ENCODE measurements at regions not wholly inside any gene's neighbourhood (a gene's known extent, or its start where the extent isn't known, plus 50 kb on each side); places are given as distances from the start of the nearest gene placed in this dataset.

DNA sequence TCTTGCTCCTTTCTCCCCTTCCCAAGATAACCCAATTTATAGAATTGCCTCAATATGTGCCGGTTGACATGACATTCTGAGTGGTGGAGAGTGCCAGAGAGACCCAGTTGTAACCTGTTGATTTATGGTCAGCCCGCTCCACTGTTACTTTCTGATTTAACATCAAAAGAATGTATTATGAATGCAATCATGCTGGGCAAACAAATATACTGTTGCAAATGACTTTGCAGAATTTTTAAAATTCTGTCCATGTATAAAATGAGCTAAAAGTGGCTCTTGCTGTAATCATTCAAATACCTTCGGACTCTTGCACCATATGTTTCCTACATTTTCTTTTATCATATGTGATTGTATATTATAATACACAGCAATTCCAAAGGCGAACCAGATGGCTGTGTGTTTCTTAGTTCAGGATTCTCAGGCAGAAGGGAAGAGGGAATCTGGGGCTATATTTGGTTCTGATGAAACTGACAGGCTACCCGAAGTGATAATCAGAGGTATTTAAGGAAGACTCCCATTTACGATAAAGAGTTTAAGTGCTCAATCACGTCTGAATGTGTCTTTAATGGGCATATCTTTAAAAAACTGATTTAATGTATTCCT lies 131.7 kb downstream of the CLCN4 start:
- no peak for DNase-seq
- intact Hi-C loops (cut with DNase I) = no loop called here

DNA sequence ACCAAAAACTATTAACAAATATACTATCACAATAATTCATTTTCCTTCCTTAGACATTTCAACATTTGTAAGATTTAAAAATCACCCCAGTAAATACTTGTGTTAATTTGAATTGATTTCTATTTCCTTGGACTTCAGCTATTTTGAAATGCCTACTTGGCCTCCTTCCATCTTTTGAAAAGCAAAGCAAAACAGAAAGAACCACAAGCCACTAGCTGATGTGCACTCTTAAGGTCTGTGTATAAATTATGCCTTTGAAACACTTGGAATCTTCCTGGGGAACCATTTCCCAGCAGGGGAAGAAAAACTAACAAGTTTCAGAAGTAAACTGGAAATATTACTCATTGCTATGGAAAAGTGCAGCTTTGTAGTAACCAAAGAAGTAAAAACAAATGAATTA lies 139.8 kb downstream of the CLCN4 start:
- intact Hi-C loops (cut with DNase I) = no loop called here
- DNase-seq = no peak

DNA sequence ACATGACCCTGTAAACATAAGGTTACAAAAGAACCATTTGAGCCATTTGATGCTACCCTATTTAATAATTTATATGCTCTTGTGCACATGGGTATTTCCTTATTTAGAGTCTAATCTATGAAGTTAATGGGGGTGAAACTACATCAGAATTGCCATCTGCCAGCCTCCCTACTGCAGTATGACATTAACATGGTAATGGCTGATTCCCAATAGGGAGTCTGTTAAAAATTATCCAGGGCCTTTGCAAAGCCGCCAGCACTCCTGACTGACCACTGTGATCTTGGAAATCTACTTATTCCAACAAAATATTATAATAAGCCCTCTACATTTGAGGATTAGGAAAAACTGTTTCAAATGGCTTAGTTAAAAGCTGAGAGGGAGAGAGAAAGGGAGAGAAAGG lies 153.7 kb downstream of the CLCN4 start:
- DNase-seq = no peak
- intact Hi-C loops (cut with DNase I) = no loop called here

DNA sequence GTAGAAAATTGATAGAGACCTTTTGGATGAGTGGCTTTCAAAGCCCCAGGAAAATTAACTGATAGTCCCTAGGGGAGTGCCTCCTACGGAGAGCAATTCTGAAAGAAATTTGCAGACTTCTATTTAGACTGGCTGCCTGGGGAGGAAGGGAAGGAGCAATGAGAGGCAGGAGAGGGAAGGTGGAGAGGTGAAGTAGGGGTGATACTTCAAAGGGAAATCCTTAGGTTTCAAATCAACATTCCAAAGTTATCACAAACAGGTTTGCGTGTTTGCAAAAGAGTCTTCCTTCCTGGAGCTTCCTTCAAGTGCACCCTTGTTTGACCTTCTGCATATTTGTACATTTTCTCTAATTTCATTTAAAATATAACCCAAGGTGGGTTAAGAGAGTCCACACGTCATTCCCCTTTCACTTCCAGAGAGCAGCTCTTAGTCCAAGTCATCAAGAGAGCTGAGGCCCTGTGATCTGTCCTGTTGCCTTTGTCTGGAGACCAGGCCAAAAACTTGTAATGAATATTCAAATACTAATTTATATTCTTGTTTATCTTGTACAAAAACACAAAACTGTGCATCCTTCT lies 157.8 kb downstream of the CLCN4 start:
- DNase-seq = no peak
- intact Hi-C loops (cut with DNase I) = no loop called here

DNA sequence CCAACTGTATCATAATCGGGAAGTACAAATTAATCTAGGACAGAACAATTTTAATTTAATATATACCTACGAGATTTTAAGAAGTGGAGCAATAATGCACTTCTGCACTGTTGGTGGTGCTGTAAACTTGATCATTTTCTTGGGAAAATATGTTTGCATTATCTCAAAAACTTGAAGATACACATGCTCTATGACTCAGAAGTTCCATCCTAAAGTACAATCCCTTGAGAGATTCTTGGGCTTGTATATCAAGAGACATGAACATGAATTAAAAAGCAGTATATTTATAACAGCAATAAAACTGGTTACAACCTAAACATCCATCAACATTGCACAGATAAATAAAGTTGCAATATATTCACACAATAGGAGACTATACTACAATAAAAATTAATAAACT lies 168.8 kb downstream of the CLCN4 start:
- intact Hi-C loops (cut with DNase I) = no loop called here
- no peak for DNase-seq

DNA sequence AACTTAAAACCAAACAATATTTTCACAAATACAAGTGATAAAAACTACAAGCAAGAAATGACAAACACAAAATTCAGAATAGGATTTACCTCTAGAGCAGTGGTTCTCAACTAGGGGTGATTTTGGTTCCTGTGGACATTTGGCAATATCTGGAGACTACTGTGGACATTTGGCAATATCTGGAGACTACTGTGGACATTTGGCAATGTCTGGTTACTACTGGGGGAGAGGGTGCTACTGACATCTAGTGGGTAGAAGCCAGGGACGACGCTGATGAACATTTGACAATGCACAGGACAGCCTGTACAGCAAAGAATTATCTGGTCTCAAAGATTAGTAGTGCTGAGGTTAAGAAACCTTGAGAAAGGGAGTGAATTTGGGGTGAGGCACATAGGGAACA lies 169.8 kb downstream of the CLCN4 start:
- intact Hi-C loops (cut with DNase I) = no loop called here
- DNase-seq = peak in 16 of 42 donors; percentile 3 to 48 (median 14)

DNA sequence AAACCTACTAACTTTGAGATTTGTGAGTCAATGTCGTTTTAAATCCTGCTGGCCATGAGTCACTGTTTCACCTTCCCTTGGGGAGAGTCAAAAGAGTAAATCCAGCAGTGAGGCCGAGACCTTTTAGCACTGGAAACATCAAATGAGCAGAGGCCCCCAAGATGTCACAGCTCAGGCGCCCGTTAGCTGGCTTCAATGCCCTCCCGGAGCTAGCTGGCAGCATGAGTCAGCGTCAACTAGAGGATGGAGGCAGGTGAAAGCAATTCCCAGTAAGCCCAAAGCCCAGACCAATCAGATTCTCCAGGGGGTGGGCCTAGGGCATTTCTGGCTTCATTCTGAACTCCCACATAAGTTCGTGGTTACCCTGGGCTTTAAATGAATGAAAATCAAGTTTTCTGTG lies 170.9 kb downstream of the CLCN4 start:
- no peak for DNase-seq

DNA sequence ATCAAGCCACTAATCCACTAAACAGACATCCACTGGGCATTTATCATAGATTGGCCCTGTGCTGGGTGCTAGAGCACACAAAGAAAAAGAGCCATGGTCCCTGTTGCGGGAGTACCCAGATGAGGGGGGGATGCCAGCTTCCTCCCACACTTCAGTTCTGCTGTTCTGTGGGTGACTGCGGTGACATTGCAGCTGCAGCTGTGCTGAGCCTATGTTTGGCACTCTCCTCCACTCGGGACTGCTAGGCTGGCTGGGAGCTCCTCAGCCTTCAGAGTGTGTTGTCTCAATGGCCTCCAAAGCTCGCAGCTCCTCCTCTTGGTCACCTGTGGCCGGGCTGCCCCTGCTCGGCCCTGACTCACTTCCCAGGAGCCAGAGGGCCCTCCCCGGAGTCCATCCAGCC lies 173.2 kb downstream of the CLCN4 start:
- intact Hi-C loops (cut with DNase I) = no loop called here
- DNase-seq = no peak

More for the DNA sequence above, 170.9 kb downstream of the CLCN4 start:
- intact Hi-C loops (cut with DNase I) = no loop called here

DNA sequence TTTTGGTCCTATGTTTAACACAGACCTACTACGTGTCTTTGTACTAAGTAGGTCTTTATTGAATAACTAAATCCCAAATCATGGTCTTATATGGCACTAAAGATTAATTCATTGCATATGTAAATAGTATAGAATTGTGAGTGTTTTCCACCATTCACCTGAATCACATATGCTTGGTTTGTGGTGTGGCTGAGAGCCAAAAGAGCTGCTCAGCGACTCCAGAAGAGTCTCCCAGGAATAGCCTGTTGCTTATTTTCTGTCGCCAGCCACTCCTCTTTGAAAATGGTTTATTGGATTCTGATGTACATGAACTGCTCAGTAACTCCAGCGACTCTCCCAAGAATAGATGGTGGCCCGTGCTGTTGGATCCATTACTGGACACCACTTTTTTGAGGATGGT lies 184.5 kb downstream of the CLCN4 start:
- intact Hi-C loops (cut with DNase I) = no loop called here
- DNase-seq = no peak

DNA sequence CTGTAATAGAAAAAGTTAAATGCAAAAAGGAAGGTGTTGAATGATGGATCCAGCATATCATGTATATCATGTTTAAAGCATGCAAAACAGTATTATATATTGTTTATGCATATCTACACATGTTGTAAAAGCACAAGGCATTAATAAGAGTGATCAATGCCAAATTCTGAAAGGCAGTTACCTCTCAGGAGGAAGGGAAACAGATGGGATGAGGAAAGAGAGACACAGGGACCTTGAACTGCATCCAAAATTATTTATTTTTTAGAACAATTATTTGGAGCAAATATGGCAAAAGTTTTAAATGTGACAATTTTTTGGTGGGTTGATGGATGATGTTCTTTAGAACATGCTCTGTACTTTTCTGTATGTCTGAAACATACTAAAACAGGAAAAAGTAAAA lies 193.4 kb downstream of the CLCN4 start:
- DNase-seq = no peak
- intact Hi-C loops (cut with DNase I) = no loop called here

DNA sequence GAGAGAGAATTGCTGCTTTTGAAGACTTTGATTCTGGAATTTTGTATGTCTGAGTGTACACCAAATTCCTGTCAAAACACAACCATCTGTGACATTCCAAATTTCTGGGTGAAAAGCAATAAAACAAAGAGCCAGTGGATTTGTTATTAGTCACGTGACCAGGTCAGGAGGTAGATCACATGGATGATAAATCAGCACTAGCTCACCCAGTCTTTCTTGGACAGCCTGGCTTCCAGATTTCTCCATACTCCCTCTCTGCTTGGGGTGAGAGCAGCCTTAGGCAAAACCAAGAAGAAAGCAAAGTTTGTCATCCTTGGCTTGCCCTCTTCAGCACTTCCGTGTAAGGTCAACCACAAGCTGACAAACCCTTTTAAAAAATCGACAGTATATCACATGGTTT lies 194.2 kb downstream of the CLCN4 start:
- DNase-seq = no peak
- intact Hi-C loops (cut with DNase I) = no loop called here

DNA sequence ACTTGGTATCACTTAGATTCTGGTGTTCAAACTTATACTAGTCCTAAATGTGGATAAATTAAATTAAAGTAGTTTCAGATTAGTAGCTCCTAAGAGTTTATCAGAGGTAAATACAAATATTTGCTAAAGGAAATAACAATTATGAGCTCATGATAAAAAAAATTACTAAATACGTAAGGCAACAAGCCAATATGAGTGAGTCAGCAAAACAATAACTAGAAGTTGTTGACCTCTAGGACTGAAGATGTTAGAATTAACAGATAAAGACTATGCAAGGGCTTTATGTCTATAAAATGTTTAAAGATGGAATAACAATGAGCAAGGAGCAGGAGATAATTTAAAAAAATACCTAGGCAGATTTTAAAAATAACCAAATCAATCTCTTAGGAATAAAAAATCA lies 195.8 kb downstream of the CLCN4 start:
- no peak for DNase-seq
- intact Hi-C loops (cut with DNase I) = no loop called here

DNA sequence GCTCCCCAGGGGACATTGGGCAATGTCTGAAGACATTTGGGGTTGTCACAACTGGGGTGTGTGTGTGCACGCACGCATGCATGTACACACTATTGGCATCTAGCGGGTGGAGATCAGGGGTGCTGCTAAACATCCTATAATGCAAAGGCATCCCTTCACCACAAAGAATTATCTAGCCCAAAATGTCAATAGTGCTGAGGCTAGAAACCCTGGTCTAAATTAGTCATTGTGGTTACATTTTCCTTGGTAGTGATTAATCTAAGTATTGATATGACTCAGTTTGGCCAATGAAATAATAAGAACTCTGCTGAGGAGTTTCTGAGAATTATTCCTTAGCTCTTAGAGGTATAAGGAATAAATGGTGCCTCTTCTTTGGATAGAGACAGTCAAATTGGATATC lies 200.2 kb downstream of the CLCN4 start:
- no peak for DNase-seq
- intact Hi-C loops (cut with DNase I) = no loop called here

DNA sequence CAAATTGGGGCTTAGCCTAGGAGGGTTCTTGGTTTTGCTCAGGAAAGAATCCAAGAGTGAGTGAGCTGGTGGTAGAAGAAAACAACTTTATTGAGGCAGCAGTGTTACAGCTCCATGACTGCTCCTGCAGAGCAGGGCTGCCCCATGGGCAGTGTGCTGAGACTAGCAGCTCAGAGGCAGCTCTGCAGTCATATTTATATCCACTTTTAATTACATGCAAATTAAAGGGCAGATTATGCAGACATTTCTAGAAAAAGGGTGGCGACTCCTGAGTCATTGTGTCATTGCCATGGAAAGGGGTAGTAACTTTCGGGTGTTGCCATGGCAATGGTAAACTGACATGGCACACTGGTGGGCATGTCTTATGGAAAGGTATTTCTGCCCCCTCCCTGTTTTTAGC lies 202.2 kb downstream of the CLCN4 start:
- no peak for DNase-seq
- intact Hi-C loops (cut with DNase I) = no loop called here

DNA sequence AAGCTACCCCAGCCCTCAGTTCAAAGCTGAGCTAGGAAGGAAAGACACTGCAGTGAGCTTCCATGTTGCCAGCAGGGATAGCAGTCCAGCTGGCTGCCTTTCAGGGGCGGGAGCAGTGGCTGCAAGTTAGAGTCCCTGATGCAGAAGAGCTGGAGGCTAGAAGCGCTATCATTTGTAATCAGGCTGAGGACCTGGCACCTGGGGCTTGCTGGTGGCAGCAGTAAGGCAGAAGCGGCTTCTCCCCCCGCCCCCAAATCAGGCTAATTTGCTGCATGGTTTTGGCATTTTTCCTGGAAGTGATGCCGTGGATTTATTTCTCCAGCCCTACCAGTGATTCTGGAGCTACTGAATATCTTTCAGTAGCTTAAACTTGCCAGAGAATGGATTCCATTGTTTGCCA lies 203.3 kb downstream of the CLCN4 start:
- peak in 35 of 42 donors; percentile 1 to 44 (median 14) for DNase-seq
- intact Hi-C loops (cut with DNase I) = no loop called here

DNA sequence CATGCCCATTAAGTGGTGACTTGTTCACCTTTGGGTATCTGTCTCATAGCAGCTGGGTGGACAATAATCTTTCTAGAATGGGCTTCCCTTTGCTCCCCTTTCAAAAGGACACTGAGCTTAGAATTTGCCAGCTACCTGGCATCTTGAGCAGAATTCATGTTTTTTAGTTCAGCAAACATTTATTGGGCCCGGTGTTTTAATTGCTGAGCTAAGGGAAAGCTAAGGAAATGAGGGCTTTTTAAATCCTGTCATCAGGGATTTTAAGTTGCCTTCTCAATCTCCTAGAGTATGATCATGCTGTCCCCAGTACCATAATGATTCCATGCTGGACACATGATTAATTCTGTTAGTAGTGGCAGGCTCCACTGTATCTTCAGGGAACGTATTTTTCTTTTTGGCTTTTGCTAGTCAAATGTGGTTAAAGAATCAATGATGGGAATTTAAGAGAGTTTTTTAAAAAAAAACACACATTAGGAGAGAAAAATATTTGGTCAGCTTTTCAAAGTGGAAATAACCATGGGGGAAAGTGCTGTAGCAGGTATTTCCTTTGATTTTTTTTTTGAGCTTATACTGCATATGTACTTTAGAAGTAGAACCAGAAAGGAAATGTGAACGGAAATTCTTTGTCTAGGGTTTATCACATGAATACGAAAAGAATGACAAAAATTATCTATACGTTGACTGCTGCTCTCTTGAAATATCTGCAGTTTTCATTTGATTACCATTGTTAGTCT lies 208.9 kb downstream of the CLCN4 start:
- intact Hi-C loops (cut with DNase I) = no loop called here
- no peak for DNase-seq

DNA sequence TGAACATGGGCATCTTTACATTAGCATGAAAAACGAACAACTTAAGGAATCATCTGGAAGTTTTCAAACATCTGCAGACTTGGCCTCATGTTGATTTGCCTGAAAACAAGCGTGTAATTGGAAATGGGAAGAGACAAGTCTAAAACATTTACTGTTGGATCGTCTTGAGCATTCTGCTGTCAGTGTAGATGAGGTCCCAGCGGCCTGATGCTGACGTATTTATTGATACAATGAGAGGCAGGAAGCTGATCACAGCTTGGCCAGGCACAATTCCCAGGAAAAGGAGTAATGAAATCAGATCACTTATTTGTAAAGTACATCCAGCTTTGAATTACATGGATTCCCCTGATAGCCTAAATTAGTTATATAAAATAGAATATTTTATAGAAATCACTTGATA lies 210.6 kb downstream of the CLCN4 start:
- no peak for DNase-seq
- intact Hi-C loops (cut with DNase I) = no loop called here

DNA sequence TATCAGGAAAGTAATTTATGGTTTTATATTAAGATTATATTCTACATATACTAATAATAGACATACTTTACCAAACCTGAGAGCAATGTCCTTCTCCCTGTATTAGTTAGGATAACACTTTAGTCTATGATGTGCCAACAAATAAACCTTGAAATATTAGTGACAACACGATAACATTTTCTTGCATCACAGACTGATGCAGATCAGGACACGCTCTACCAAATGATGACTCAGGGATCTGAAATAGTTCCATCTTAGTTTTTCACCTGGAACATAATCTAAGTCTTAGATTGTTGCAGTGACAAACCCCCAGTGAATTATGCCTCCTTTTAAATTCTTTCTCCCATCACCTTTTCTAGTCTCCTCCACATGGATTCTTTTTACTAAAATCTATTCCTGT lies 214.2 kb downstream of the CLCN4 start:
- no peak for DNase-seq
- intact Hi-C loops (cut with DNase I) = no loop called here

DNA sequence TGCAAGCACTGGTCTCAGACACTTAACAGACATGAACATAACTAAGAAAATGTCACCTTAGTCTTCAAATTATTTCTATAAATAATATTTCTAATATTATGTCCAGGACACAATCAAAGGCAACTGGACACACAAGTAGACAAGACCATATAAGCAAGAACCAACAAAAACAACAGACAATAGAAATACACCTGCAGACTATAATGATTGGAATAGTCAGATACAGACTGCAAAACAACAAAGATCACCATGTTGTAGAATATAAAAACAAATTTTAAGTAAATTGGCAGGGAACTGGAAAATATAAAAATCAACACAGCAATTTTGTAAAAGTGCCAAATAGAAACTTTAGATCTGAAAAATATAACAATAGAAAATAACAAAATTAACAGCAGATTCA lies 220.7 kb downstream of the CLCN4 start:
- intact Hi-C loops (cut with DNase I) = no loop called here
- DNase-seq = no peak

DNA sequence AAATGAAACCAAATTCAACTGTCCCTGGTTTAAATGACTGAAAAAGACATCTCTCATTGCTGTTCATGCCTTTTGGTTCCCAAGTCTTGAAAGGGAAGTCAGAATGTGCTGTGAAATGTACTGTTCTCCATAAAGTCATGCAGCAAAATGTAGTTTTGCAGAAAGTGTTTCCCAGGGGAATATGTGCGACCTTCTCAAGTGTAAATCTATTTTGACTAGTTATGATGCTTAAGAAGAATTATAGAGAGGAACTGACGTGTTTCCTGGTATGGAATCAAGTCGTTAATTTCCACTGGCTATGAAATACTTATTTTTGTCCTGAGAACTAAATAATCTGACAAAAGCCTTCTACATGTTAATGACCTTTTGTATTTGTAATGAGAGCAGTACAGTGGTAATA lies 223.1 kb downstream of the CLCN4 start:
- DNase-seq = no peak

DNA sequence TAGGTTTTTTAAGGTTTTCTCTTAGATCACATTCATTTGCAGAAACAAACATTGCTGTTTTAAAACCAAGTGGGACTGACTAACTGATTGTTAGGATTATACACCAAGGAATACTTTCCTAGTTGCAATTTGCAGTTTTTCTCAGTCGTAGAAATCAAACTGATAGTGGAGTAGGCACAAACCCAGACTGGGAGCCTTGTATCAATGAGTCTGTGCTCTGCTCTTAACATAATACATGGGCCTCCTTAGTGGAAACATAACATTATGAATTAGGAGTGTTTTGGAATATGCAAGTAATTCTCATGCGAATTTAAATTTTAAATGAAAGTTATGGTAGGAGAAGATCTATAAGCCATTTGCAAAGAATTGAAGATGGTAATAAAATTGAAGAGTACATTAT lies 223.5 kb downstream of the CLCN4 start:
- no peak for DNase-seq
- intact Hi-C loops (cut with DNase I) = no loop called here

More for the DNA sequence above, 223.1 kb downstream of the CLCN4 start:
- intact Hi-C loops (cut with DNase I) = no loop called here
